Effector CD8-positive, alpha-beta T cell (primary cell): ENCODE measurements at regions not wholly inside any gene's neighbourhood (a gene's known extent, or its start where the extent isn't known, plus 50 kb on each side); places are given as distances from the start of the nearest gene placed in this dataset.
A peak's percentile ranks its signal among the peaks of the same experiment; 100 is the strongest.
"Not testable (repeated sequence)": the region's sequence is repeated elsewhere in the genome, so short reads cannot be mapped to it uniquely, and the experiment has no call there.

Experiments used
- DNase-seq: peaks from one replicate; lab custom pipeline; 2025; lab: John Stamatoyannopoulos, UW

DNA sequence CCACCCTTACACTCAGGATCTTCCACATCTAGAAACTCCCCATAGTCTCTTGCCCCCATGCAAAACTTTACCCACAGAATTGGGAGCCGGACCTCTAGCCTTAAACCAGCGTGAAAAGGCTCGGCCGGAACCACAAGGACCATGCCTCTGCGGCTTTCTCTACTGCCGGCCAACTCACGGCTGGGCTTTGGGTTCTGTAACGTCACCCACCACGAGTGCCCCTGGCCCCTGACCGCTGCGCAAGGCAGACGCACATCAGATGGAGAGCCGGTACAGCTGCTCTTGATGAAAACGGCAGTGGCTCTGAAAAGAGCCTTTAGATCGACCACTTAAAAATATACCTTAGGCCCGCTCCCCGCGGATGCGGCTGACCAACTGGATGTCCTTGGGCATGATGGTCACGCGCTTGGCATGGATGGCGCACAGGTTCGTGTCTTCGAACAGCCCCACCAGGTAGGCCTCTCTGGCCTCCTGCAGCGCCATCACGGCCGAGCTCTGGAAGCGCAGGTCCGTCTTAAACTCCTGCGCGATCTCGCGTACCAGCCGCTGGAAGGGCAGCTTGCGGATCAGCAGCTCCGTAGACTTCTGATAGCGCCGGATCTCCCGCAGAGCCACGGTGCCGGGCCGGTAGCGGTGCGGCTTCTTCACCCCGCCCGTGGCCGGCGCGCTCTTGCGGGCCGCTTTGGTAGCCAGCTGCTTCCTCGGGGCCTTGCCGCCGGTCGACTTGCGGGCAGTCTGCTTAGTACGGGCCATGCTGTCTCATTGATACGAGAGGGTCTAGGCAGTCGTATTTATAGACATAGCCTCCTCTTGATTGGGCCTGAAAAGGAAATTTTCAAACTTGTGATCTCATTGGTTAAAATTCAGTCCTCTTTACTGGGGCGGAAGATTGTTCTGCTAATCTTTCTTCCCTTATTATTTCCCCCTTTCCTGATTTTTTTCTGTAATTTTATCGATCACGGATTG, 66.3 kb downstream of the FAM72C start:
- DNase-seq, result not testable (repeated sequence)

DNA sequence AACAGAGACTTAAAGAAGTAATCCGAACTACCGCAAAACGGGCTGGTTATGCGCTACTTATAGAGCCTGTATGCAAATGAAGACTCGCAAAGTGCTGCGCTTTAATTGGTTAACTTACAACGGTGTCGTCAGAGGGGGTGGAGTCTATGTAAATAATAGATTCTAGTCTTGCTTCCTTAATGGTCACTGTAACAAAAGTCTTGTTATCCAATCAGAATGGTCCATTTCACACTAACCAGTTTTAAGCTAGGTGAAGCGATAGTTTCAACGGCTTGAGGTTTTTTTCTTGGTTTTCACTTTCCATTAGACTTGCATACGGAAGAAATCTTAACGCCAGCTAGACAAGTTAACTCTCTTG, 67.2 kb downstream of the FAM72C start:
- DNase-seq, result not testable (repeated sequence)

DNA sequence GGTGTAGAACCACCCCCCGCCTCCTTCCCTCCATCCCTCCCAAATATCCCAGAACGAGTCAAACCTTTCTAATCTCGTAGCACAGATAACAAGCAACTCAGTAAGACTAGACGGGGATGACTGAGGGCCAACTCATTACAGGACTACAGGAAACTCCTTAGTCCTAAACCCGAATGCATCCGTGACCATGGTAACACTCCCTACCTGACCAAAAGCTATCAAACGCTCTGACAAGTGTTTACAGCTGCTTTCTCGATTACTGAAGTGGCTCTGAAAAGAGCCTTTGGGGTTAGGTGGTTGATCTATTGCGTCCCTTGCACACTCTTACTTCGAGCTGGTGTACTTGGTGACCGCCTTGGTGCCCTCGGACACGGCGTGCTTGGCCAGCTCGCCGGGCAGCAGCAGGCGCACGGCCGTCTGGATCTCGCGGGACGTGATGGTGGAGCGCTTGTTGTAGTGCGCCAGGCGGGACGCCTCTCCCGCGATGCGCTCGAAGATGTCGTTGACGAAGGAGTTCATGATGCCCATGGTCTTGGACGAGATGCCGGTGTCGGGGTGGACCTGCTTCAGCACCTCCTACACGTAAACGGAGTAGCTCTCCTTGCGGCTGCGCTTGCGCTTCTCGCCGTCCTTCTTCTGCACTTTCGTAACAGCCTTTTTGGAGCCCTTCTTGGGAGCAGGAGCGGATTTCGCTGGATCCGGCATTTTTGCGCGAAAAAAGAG, 67.7 kb downstream of the FAM72C start:
- not testable (repeated sequence) for DNase-seq

DNA sequence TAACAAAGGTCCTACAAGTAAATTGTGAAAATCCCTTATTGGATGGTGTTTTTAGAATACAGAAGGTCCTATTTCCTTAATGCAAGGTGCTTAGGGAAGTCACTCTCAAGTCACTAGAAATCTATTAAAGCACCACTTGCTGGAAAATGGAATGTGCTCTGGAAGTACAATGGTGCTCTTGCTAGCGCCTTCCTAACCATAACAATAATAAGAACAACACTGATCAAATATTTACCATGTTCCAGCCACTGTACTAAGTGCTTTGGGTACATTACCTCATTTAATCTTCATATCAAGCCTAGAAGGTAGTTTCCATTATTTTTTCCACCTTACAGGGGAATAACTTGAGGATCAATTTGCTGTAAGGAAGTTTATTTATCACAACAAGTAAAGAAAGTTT, 75.4 kb downstream of the FAM72C start:
- DNase-seq, result not testable (repeated sequence)

DNA sequence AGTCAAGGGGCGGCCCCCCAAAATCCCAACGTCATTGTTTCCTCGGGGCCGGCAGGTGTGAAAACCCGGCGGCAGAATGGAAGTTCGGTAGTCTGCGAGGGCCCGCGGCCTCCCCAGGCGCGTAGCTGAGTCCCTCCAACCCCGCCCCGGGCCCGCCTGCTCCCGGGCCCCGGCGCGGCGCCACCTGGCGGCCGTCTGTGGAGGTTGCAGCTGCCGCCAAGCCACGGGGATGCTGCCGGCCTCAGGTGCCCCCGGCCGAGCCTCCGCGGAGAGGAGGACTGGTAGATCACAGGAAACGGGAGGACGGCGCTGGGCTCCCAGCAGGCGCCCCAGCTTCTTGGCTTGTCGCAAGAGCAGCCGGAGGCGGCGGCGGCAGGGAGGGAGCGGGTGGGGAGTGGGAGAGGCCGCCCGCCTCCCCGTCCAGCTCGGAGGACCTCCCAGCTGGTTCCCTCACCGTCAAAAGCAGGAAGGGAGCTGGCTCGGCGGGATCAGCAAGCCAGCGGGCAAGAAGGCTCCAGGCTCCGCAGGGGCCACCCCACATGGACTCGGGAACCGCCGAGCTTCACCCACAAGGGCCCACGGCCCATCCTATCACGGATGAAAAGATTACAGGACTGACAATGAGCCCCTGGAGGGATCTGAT, 86.7 kb downstream of the FAM72C start:
- peak; percentile 58 for DNase-seq

DNA sequence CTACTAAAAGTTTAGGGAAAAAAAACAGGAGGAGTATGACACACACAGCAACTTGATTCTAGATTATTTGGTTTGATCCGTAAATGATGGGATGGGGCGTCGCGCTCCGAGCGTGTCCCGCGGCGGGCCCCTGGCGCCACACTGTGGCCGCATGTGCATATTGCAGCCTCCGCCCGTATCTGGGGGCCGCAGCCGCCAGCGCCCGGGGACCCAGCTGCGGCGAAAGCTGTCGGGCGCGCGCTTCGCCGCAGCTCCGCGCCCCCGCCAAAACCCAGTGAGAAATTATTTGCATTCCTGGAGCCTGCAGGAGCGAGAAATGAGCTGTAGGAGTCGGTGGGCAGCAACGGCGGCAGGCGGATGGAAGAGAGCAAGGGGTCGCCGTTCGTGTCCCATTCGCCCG, 87.3 kb downstream of the FAM72C start:
- DNase-seq, result not testable (repeated sequence)

DNA sequence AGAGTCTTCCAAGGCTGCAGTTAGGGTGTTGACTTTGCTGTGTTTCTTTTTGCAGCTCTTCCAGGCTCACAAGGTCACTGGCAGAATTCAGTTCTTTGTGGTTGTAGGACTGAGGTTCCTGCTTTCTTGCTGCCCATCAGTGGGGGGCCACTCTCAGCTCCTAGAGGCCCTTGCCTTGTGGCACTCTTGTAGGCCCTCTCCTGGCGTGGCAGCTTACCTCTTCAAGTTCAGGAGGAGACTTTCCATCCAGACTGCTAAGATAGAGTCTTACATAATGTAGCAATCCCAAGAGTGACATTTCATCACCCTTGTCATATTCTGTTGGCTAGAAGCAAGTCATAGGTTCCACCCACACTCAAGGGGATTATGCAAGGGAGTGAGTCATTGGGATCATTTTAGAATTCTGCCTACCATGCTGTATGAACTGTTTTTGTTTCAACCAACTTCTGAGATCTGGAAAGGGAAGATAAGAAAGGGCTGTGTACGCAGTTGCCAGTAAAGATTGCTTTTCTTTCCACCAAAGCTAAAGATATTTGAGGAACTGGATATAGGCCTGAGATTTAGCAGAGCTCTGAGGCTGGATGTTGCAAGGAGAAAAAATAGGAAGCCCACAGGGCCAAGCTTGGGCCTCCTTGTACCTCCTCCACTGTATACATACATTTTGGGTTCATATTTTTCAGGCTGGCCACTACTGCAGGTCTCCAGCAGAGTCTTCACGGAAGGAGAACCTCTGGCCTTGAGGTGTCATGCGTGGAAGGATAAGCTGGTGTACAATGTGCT, 91.8 kb downstream of the FAM72C start:
- DNase-seq, result not testable (repeated sequence)

DNA sequence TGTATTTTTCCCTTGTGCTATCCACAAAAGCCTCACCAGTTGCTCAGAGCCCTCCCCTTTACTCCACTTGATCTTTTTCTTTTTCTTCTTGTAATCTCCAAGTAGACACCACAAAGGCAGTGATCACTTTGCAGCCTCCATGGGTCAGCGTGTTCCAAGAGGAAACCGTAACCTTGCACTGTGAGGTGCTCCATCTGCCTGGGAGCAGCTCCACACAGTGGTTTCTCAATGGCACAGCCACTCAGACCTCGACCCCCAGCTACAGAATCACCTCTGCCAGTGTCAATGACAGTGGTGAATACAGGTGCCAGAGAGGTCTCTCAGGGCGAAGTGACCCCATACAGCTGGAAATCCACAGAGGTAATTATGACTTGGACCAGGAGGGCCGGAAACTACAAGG, 95.8 kb downstream of the FAM72C start:
- not testable (repeated sequence) for DNase-seq

DNA sequence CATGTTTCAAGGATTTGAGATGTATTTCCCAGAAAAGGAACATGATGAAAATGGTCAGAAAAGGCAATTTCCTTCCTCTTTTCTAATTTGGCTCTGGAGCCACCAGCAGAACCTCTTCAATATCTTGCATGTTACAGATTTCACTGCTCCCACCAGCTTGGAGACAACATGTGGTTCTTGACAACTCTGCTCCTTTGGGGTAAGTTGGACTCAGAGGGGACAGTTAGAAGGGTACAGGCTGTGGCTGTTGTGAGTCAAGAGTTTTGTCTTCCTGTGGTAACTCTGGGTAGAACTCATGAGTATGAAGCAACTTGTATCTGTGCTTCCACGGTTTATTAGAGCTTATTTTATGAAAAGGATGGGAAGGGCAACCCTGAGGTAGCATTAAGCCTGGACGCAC, 97.2 kb downstream of the FAM72C start:
- not testable (repeated sequence) for DNase-seq

DNA sequence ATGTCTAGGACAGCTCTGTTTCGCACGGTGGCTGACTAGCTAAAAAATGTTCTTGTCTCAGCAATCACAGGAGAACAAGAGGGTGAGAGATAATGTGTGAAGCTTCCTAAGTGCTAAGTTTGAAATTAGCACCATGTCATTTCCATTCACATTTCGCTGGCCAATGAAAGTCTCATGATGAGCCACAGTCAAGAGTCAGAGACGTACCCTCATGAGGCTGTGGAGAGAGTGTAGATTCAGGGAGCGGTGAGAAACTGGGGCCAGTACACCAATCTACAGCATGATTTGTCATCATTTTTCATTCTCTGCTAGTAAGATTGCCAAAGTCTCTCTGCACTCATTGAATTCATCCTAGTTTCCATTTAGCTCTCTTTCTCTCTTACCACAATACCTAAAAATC, 98.1 kb downstream of the FAM72C start:
- not testable (repeated sequence) for DNase-seq

DNA sequence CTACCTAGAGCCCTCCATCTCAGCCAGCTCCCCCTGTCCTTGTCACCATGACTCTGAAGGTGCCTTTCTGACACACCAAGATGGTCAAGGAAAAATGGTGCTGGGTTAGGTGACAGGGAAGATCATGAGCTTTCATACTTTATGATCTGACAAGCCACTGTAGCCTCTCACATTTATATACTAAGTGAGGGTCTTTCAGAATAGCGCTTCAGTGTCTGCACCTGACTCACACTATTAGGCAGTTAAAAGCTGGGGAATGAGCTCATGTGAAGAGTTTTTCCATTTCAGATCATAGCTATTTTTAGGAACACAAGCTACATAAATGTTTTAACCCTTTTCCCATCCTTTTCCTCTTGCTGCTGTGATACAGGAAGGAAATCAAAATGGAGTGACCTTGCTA, 101.4 kb downstream of the FAM72C start:
- DNase-seq, result not testable (repeated sequence)

DNA sequence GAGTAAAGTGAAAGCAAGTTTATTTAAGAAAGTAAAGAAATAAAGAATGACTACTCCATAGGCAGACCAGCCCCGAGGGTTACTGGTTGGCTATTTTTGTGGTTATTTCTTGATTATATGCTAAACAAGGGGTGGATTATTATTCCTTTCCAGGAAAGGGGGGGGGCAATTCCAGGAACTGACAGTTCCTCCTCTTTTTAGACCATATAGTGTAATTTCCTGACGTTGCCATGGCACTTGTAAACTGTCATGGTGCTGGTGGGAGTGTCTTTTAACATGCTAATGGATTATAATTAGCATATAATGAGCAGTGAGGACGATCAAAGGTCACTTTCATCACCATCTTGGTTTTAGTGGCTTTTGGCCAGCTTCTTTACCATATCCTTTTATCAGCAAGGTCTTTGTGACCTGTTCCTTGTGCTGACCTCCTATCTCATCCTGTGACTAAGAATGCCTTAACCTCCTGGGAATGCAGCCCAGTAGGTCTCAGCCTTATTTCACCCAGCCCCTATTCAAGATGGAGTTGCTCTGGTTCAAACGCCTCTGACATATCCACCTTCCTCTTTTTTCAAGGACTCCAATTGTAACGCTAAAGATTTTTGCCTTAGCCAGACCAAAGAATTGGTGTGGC, 104.1 kb downstream of the FAM72C start:
- DNase-seq, result not testable (repeated sequence)

DNA sequence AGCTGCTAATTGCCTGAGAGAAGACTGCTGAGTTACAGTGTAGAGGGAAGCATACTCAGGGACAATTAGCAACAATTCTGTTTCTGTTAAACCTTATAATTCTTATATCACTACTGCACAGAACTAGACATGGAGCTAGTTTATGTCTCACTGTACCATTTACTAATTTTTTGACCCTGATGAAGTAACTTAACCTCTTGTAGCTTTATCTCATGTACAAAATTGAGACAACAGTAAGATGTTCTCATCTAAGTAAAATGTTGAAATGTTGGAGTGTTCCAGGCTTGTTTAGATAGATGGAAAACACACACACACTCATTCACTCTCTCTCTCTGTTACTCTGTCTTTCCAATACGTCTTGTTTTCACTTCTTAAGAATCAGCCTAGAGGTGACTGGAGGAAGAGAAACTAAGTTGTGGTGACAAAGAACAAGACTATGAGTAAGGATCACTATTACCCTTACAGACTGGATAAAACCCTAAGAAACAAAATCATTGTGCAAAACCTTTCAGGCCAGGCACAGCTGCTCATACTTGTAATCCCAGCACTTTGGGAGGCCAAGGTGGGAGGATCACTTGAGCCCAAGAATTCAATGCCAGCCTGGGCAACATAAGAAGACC, 107.8 kb downstream of the FAM72C start:
- DNase-seq, result not testable (repeated sequence)

DNA sequence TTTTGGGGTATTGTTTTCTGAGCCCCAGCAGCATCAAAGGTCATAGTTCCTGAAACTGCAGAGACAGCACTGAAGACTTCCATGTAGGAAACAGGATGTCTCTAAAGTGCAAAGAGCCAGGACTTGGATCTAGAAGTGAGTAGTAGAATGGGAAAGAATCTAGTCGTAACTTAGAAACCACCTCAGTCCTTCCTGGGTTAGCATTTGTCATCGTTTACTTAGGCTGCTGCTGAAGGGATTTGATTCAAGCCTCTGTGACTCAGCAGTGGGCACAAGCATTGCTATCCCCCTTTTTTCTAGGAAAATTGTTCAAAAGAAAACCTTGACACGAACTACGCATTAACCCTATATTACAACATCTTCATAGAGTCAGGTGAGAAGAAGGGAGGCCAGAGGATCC, 109.1 kb downstream of the FAM72C start:
- not testable (repeated sequence) for DNase-seq

DNA sequence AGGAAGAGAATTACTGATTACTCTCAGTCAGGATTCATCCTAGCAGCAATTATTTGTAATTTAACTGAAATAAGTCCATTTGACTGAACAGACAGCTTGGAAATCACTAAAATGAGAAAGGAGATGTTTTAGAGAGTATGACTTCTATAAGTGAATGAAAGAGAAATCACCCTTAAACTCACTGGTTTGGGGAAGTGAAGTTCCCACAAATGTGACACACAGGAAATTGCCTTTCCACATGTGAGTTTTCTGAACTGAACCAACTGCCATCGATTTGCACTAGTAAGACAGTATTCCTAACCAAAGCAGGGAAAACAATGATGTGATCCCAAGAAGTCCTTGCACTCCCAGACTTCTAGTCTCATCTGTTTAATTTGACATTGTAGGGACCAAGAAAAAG, 110.5 kb downstream of the FAM72C start:
- DNase-seq, result not testable (repeated sequence)

DNA sequence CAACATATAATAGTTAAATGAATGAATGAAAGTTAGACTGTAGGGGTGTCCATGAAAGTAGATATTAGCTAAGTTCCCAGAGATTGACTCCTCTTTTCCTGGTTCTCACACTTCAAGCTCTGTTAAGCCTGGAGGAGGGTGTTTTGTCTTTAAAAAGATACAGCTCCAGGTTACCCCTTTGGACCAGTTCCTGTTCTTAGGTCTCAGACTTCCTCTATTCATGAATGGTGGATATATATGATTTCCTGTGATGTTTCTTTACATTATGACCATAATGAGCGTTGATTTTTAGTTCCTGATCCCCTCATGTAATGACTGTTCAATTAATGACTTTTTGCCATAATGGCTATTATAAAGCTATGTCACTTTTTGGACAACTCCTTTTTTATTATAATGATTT, 115.9 kb downstream of the FAM72C start:
- DNase-seq, result not testable (repeated sequence)

DNA sequence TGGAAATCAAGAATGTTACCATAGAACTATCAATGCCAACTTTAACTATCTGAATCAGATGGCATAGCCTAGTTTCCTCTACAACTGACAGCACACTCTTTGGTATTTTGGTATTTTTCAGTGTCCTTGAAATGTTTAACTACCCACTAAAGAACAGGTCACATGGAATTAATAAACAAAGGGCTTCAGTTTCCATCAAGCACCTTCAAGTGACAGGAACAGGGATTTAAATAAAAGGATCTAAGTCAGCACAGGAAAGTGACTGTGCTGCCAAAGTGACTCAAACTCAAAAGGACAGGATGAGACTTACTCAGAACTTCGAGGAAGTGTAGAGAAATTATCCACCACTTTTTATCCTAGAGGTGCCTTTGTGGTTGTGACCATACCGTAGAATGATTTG, 117.7 kb downstream of the FAM72C start:
- not testable (repeated sequence) for DNase-seq

DNA sequence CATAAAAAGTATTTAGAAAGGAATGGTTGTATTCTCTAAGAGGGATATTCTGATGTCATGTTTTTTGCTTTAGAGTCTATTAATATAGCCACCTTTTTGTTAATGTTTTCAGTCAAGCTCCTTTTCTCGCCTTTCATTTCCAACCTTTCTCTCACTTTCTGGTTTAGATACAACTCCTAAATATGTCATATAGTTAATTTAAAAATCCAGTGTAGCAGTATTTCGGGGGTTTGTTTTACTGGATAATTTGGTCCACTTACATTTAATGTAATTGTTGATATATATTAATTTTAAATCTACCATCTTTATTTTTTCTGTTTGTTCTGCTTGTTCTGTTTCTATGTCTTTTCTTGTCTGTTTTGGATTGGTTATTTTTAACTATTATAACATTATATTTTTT, 121.1 kb downstream of the FAM72C start:
- not testable (repeated sequence) for DNase-seq

DNA sequence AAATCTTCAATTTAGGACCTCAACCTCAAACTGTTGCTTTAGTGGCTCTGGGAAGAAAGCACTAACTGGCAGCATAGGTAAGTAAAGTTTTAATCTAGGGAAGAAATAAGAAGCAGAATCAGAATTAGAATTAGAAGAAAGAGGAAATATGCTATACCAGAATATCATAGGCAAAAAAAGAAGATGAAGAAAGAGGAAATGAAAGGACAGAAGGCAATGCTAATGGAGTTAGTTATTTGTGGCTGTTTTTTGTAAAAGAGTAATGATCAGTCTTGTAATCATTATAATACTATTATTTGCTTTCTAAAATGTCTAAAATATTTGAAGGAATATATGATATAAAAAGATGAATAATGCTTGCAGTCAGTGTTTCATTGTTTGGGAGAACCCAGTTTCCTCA, 122.9 kb downstream of the FAM72C start:
- not testable (repeated sequence) for DNase-seq

DNA sequence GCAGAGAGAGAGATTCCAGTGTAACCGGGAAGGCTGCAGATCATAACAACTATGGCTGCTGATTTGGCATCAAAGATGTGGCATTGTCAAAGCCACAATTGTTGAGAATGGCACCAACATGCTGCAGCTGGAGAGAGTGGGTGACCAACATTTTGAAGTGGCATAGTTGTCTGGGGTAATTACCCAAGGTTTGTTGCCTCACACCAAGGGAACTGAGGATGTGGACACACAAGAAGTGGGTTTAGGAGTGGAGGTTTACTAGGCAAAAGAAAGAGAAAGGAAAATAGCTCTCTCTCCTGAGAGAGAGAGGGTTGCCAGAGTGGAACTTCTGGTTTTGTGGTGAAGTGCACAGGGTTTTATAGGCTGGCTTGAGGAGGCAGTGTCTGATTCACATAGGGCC, 126.6 kb downstream of the FAM72C start:
- DNase-seq, result not testable (repeated sequence)

DNA sequence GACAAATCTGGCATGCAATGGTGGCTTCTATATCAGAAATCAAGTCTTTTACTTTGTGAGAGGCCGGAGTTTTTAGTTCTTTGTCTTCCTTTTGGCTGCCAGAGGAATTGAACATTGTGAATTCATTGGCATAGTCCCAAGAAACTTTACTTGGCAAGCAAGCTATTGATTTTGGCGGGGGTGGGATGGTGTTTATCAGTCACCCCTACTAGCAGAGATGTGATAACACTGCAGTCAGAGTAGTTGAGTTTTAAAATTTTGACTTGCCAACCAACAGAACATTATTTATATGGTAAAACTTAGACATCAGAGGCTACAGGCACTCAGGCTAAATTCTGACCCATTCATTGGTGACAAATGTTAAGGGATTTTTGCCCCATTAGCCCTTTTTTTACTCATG, 129.7 kb downstream of the FAM72C start:
- not testable (repeated sequence) for DNase-seq
